SK-MEL-5 (cell line): ENCODE measurements at regions not wholly inside any gene's neighbourhood (a gene's known extent, or its start where the extent isn't known, plus 50 kb on each side); places are given as distances from the start of the nearest gene placed in this dataset.
"Not testable (repeated sequence)": the region's sequence is repeated elsewhere in the genome, so short reads cannot be mapped to it uniquely, and the experiment has no call there.

Source experiments
- DNase-seq: peaks from one replicate; pipeline ENCODE4 v3.0.0-alpha.2; 2016; ENCODE audit warnings: low read depth, low spot score
- in situ Hi-C: cut with HindIII; loops from 2 replicates; pipeline ENCODE4 v1.10.0; 2016; ENCODE audit warnings: low sequenced_read_pairs, high pct_unique_total_duplicates, low pct_unique_long_range_greater_than_20kb

DNA sequence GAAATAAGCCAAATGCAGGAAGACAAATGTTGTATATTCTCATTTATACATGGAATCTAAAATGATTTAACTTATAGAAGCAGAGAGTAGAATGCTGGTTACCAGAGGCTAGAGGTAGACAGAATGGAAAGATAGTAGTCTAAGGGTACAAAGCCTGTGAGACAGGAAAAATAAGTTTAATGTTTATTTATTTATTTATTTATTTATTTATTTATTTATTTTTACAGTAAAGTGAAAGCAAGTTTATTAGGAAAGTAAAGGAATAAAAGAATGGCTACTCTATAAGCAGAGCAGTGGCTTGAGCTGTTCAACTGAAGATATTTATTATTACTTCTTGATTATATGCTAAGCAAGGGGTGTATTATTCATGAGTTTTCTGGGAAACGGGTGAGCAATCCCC lies 203.2 kb downstream of the LAS1L start:
- in situ Hi-C loops: no loop called here
- DNase-seq: no peak

- DNase-seq: peak; percentile 8
- in situ Hi-C loops: no loop called here
Measured at GRCh38 chrX:65300104-65300809, 234.3 kb downstream of the LAS1L start.

GRCh38 chrX:65282905-65283304 lies 251.7 kb downstream of the LAS1L start:
- DNase-seq, in situ Hi-C loops: not testable (repeated sequence)

- in situ Hi-C loops: no loop called here
- no peak for DNase-seq
Measured at GRCh38 chrX:65273152-65273551, 261.4 kb downstream of the LAS1L start.

DNA sequence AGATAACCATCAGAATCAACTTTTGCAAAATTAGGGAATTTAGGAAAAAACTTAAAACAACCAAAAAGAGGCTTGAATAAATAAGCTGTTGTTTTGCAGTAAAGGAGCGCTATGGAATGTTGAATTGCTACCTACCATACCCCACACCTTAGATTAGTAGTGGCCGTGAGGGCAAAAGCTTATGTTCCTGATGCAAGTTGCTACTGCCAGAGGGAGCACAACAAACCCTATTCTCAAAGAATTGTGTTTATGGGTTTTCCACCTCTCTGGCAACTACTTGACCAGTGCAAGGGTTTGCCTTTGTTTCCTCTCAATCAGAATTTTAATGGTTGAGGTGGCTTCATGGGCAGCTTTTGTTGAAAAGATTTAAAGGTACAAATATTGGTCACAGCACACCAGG lies 268.1 kb downstream of the LAS1L start:
- no peak for DNase-seq
- in situ Hi-C loops: no loop called here

GRCh38 chrX:65253817-65254216 lies 277.6 kb upstream of the ZC4H2 start:
- in situ Hi-C loops: no loop called here
- DNase-seq: no peak

DNA sequence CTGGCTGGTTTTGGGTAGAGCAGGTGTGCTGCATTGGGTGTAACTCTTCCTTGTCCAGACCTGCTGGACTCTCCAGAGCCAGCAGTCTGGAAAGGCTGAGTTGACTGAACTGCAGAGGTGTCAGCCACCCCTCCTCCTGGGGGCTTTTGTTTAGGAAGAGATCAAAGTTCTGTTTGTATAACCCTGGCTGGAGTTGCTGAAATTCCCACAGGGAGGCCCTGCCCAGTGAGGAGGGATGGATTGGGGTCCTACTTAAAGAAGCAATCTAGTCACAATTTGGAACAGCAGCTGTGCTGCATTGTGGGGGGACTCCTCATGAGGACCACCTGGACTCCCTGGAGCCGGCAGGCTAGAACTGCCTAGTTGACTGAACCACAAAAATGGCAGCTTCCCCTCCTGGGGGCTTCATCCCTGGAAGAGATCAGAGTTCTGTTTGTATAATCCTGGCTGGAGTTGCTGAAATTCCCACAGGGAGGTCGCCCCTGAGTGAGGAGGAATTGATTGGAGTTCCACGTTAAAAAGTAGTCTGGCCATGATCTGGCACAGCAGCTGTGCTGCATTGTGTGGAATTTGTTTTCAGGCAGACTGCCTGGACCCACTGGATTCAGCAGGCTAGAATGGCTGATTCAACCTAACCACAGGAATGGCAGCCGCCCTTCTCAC lies 264.9 kb upstream of the ZC4H2 start:
- in situ Hi-C loops: no loop called here
- DNase-seq: no peak

- in situ Hi-C loops: no loop called here
Measured at GRCh38 chrX:65203545-65203944, 227.3 kb upstream of the ZC4H2 start.

DNA sequence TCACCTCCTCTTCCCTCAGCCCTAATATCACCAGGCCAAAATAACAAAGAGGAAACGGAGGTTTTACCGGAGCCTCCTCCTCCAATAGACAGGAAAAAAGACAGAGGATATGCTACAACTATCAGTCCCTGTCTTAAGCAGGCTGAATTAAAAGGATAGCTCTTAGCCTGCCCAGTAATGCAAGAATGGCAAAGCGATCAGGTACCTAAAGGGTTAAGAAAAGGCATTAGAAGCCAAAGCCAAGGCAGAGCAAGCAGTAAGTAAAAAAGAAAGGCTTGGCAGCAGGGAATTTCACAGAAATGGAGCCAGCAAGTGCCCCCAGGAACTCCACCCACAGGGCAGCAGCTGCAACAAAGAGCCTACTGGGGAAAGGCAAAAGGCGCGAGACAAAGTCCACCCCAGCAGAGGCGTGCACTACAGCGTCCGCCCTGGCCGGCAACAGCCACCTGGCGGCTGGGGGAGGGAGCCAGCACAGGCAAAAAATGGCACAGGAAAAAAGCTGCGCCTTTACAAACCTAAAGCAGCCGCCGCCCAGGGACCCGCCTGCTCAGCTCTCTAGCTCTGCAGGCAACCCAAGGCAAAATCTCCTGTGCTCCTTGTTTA lies 220.6 kb upstream of the ZC4H2 start:
- in situ Hi-C loops: no loop called here
- peak; percentile 2 for DNase-seq

More at GRCh38 chrX:65203545-65203944, 227.3 kb upstream of the ZC4H2 start:
- no peak for DNase-seq

DNA sequence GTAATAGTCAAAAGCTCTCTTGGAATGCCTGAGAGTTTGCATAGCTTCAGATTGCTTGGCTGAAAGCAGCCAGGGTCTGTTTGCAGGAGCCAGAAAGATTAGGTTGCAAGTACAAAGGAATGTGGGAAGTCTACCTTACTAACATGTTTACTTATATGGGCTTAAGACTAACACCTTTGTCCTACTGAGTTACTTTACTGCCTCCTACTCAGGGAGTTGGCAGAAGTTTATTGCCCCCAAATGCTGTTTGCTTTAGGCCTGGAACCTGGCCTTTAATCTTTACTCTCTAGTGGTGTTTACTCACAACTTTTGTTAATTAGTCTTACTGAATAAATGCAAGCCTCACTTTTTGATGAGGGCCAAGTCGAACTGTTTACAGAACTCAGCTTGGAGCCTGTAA lies 219.4 kb upstream of the ZC4H2 start:
- no peak for DNase-seq
- in situ Hi-C loops: no loop called here

DNA sequence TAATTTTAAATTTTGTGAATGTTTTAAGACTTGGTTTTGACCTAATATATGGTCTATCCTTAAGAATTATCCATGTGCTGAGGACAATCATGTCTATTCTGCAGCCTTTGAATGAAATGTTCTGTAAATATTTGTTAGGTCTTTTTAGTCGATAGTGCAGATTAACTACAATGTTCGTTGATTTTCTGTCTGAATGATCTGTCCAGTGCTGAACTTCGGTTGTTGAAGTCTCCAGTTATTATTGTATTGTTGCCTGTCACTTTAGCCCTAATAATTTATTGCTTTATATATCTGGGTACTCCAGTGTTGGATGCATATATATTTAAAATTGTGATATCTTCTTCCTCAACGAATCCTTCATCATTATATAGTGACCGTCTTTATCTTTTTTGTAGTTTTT lies 218.3 kb upstream of the ZC4H2 start:
- in situ Hi-C loops: no loop called here
- DNase-seq: no peak

GRCh38 chrX:65163325-65163724 lies 187.1 kb upstream of the ZC4H2 start:
- in situ Hi-C loops, DNase-seq: not testable (repeated sequence)

GRCh38 chrX:65148232-65148631 lies 172.0 kb upstream of the ZC4H2 start:
- DNase-seq: no peak
- in situ Hi-C loops: no loop called here

DNA sequence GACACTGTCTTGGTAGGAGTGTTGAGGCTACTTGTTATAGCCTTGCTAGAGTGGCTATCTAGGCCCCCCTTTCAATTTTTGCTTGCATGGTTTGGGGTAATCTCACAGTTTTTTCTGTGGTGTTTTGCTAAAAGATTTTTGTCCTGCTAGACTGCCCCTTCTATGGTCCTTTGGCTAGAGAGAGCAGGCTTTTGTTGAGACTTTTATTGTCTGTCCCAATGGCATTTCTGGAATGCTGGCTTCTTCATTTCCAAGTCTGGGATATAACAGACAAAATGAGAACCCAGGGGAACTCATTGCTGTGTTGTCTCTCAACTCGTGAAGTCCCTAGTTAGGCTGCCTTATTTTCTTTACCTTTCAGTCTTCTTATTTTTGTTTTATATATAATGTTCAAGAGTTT lies 160.2 kb upstream of the ZC4H2 start:
- in situ Hi-C loops: no loop called here
- no peak for DNase-seq

DNA sequence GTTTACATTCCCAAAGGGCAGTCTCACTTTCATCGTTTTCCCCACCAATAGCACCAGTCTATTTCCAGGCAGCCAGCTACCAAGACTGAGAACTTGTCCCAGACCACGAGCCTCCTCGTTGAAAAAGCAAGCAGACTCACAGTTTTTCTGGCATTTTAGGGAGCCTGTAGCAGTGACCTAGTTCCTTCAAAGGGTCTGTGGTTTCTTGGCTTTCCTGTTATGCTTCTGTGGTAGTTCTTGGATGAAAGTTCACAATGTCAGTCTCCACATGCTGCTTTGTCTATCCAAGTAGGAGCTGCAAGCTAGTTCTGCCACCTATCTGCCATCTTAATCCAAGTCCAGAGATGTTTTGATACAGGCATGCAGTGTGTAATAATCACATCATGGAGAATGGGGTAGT lies 151.6 kb upstream of the ZC4H2 start:
- DNase-seq: no peak
- in situ Hi-C loops: no loop called here

DNA sequence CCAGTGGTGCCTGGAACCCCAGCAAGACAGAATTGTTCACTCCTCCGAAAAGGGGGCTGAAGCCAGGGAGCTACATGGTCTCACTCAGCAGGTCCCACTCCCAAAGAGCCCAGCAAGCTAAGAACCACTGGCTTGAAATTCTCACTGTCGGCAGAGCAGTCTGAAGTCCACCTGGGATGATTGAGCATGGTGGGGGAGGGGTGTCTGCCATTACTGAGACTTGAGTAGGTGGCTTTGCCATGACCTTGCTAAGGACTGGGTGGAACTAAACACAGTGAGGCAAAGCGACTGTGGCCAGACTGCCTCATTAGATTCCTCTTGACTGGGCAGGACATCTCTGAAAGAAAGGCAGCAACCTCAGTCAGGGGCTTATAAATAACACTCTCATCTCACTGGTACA lies 122.6 kb upstream of the ZC4H2 start:
- in situ Hi-C loops: no loop called here
- no peak for DNase-seq

GRCh38 chrX:65093658-65094057 lies 117.4 kb upstream of the ZC4H2 start:
- in situ Hi-C loops: no loop called here
- no peak for DNase-seq

- no peak for DNase-seq
- in situ Hi-C loops: no loop called here
Measured at GRCh38 chrX:65073233-65073632, 97.0 kb upstream of the ZC4H2 start.

DNA sequence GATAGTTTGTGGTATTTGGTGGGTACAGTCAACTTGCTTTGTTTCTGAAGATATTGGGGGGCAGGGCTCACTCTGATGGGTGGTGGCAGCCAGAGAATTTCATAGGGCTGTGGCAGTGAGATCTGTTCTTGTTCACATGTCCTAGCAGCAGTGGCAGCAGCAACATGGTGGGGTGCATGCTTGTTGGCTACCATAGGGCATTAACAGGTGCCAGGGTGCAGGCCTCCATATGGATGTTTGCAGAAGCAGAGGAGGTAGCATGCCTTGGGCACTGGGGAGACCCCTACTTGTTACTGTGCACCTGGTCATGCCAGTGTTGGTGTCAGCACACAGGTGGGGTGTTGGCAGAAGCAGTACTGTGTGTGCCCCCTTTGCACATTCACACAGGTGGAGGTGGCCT lies 96.3 kb upstream of the ZC4H2 start:
- DNase-seq: no peak
- in situ Hi-C loops: no loop called here
